ENCODE measurements at regions not wholly inside any gene's neighbourhood (a gene's known extent, or its start where the extent isn't known, plus 50 kb on each side); places are given as distances from the start of the nearest gene placed in this dataset.
"Not testable (repeated sequence)": the region's sequence is repeated elsewhere in the genome, so short reads cannot be mapped to it uniquely, and the experiment has no call there.

DNA sequence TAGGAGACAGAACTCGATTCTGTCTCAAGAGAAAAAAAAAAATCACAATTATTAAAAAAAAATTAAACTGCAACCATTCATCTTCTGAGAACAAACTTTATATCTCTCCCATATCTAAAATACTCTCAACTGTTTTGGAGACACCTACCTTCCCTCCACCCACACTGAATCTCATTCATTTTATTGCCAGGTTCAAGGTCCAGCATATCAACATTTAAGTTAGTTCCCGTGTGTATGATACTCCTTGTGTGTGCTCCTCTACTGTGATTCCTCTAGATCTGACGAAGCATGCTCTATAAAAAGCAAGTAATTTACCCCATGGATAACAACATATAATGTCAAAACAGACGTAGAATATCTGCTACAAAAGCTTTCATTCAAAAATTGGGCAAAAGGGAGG lies 351.8 kb upstream of the SORCS1 start:
- no peak overlapping the region for H3K4me3 ChIP-seq (ENCODE audit: low read depth, low read length)
- TF ChIP-seq, protein P1, sequence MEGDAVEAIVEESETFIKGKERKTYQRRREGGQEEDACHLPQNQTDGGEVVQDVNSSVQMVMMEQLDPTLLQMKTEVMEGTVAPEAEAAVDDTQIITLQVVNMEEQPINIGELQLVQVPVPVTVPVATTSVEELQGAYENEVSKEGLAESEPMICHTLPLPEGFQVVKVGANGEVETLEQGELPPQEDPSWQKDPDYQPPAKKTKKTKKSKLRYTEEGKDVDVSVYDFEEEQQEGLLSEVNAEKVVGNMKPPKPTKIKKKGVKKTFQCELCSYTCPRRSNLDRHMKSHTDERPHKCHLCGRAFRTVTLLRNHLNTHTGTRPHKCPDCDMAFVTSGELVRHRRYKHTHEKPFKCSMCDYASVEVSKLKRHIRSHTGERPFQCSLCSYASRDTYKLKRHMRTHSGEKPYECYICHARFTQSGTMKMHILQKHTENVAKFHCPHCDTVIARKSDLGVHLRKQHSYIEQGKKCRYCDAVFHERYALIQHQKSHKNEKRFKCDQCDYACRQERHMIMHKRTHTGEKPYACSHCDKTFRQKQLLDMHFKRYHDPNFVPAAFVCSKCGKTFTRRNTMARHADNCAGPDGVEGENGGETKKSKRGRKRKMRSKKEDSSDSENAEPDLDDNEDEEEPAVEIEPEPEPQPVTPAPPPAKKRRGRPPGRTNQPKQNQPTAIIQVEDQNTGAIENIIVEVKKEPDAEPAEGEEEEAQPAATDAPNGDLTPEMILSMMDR (IDR thresholded peaks at IDR 0.05; ENCODE audit: borderline replicate concordance, insufficient read depth, low read depth, low read length): no peak

DNA sequence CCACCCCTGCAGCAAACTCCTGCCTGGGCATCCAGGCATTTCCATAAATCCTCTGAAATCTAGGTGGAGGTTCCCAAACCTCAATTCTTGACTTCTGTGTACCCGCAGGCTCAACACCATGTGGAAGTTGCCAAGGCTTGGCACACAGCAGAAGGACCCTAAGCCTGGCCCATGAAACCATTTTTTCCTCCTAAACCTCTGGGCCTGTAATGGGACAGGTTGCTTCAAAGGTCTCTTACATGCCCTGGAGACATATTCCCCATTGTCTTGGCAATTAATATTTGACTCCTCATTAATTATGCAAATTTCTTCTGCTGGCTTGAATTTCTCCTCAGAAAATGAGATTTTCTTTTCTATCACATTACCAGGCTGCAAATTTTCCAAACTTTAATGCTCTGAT lies 339.5 kb upstream of the SORCS1 start:
- not testable (repeated sequence) for H3K4me3 ChIP-seq (ENCODE audit: low read depth, low read length)

DNA sequence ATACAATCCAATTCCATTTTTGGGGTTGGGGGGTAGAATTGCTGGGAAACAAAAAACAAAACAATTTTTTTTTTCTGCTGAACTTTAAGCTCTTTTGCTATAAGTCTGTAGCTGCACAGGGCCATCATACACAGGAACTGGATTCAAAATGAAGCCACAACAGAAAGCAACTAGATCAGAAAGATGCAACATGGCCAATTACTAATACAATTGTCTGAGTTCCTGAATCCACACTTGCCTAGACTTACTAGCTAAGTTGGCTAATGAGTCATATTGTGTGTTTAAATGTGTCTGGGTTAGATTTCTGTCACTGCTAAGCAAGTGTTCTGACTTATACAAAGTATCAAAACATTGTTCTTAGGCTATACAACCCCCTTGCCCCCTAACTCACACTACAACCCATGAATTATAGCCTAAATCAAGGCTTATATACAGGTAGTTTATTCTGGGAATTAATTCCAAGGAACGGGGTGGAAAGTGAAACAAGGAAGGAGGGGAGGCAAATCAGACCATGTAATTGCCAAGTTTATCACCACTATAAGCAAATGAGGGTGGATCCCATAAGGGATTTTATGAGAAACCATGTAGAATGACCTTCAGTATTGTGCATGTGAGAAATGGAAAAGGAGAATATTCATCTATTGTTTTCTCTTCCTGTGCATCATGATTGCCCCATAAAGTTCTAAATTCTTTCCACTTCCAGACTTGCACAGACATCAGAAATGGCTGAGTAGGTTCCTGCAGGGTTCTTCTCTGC lies 337.9 kb upstream of the SORCS1 start:
- H3K4me3 ChIP-seq (ENCODE audit: low read depth, low read length): no peak overlapping the region
- TF ChIP-seq, protein P1 (IDR thresholded peaks at IDR 0.05; ENCODE audit: borderline replicate concordance, insufficient read depth, low read depth, low read length): no peak

DNA sequence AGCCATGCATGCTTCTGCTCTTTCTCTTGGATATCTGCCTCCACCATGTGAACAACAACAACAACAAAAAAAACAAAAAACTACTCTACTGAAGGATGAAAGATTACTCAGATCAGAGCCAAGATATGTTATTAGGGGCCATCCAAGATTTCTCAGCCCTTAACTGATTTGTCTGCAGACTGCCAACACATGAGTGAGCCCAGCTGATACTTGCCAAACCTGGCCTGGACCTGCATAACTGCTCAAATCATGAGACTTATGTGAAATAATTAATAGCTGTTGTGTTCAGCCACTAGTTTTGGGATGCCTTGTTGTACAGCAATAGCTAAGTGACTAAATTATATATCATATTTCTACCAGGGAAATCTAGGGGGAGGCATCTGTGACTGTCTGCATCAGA lies 334.5 kb upstream of the SORCS1 start:
- TF ChIP-seq, protein P1 (IDR thresholded peaks at IDR 0.05; ENCODE audit: borderline replicate concordance, insufficient read depth, low read depth, low read length): no peak

DNA sequence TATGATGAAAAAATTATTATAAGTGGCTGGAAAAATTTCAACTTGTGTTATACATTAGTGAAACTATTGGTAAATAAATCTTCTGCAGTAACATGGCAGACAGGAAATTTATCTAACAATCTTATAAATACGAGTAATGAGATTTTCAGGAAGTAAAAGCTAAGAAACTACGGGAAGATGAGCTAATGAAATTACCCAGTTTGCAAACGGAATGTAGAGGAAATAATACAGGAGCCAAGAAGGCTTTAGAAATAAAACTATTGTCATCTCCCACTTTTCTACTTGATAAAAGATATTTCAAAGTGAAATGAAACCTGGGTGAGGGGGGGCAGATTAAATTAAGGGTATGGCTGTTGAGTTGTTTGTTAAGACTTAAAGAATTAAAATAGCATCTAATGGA lies 332.5 kb upstream of the SORCS1 start:
- TF ChIP-seq, protein P1 (IDR thresholded peaks at IDR 0.05; ENCODE audit: borderline replicate concordance, insufficient read depth, low read depth, low read length): no peak
- H3K4me3 ChIP-seq (ENCODE audit: low read depth, low read length): no peak overlapping the region

More for the DNA sequence above, 334.5 kb upstream of the SORCS1 start:
- no peak overlapping the region for H3K4me3 ChIP-seq (ENCODE audit: low read depth, low read length)

DNA sequence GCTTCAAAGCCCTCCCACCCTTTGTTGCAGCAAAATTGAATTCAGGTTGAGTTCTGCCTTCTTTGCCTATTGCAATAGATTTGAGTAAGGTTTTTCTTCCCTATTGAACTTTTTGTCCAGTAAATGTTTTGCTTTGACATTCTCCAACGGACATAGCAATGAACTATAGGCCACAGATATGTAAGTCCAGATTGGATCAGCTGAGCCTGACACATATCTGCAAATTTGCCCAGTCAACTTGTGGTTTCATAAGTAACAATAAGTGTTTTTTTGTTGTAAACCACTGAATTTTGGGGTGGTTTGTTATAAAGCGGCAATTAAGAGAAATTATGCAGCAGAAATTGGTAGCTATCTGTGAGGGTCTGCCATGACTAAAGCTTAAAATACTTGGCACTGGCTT lies 332.1 kb upstream of the SORCS1 start:
- TF ChIP-seq, protein P1 (IDR thresholded peaks at IDR 0.05; ENCODE audit: borderline replicate concordance, insufficient read depth, low read depth, low read length): no peak
- H3K4me3 ChIP-seq (ENCODE audit: low read depth, low read length): no peak overlapping the region

DNA sequence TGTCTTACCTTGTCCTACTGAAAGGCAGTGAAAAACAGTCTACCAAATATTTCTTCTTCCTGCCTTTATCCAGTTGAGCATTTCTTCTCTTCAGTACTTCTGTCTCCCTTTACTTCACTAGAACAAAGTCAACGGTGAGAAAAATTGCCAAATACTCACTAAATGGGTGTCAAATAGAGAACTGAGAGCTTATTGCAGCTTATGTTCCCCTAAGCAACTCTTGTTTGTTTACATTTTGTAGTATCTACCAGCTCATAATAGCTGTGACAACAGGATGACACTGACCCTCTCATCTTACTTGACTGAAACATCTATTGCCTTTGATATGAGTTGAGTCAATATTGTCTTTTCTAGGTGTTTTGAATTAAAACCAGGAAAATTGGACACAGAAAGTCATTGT lies 327.9 kb upstream of the SORCS1 start:
- H3K4me3 ChIP-seq (ENCODE audit: low read depth, low read length): no peak overlapping the region
- TF ChIP-seq, protein P1 (IDR thresholded peaks at IDR 0.05; ENCODE audit: borderline replicate concordance, insufficient read depth, low read depth, low read length): no peak
